NCI-H2029 (cell line): ENCODE measurements at regions not wholly inside any gene's neighbourhood (a gene's known extent, or its start where the extent isn't known, plus 50 kb on each side); places are given as distances from the start of the nearest gene placed in this dataset.

Experiments
- DNase-seq: peaks from one replicate; lab custom pipeline; 2025; lab: John Stamatoyannopoulos, UW

- DNase-seq = no peak
These were observed 352.7 kb upstream of the CDH20 start for GRCh38 chr18:60980422-60981005.

GRCh38 chr18:60981682-60982328, 351.4 kb upstream of the CDH20 start:
- no peak for DNase-seq

GRCh38 chr18:60982329-60982695, 350.9 kb upstream of the CDH20 start:
- DNase-seq = no peak

GRCh38 chr18:60982928-60983327, 350.3 kb upstream of the CDH20 start:
- DNase-seq = no peak

- no peak for DNase-seq
These were observed 348.7 kb upstream of the CDH20 start for GRCh38 chr18:60984510-60984909.

- DNase-seq = no peak
These were observed 345.3 kb upstream of the CDH20 start for GRCh38 chr18:60987963-60988362.

- DNase-seq = no peak
These were observed 336.9 kb upstream of the CDH20 start for GRCh38 chr18:60996326-60996725.

GRCh38 chr18:60996822-60997221, 336.4 kb upstream of the CDH20 start:
- DNase-seq = no peak

- DNase-seq = no peak
These were observed 332.1 kb upstream of the CDH20 start for GRCh38 chr18:61001138-61001537.

- no peak for DNase-seq
These were observed 326.5 kb upstream of the CDH20 start for GRCh38 chr18:61006687-61007224.

GRCh38 chr18:61019338-61020301, 313.6 kb upstream of the CDH20 start:
- DNase-seq = no peak

GRCh38 chr18:61025596-61025995, 307.6 kb upstream of the CDH20 start:
- DNase-seq = no peak

GRCh38 chr18:61031626-61032025, 301.6 kb upstream of the CDH20 start:
- no peak for DNase-seq

- no peak for DNase-seq
These were observed 298.6 kb upstream of the CDH20 start for GRCh38 chr18:61034580-61034979.

- DNase-seq = no peak
These were observed 294.0 kb upstream of the CDH20 start for GRCh38 chr18:61039251-61039650.

GRCh38 chr18:61047794-61048193, 285.4 kb upstream of the CDH20 start:
- DNase-seq = no peak

- DNase-seq = no peak
These were observed 275.8 kb upstream of the CDH20 start for GRCh38 chr18:61057443-61057842.

GRCh38 chr18:61062258-61062657, 271.0 kb upstream of the CDH20 start:
- no peak for DNase-seq

- DNase-seq = no peak
These were observed 268.3 kb upstream of the CDH20 start for GRCh38 chr18:61064911-61065310.

- peak; percentile 36 for DNase-seq
These were observed 256.2 kb upstream of the CDH20 start for GRCh38 chr18:61076986-61077385.

- DNase-seq = no peak
These were observed 253.5 kb upstream of the CDH20 start for GRCh38 chr18:61079714-61080113.

- no peak for DNase-seq
These were observed 252.2 kb upstream of the CDH20 start for GRCh38 chr18:61080954-61081528.
